ENCODE measurements at regions not wholly inside any gene's neighbourhood (a gene's known extent, or its start where the extent isn't known, plus 50 kb on each side); places are given as distances from the start of the nearest gene placed in this dataset.

GRCh38 chr12:98259693-98260092, 255.7 kb upstream of the TMPO start:
- FAIRE-seq: no peak
- ChIA-PET CTCF (interaction anchor here (1.1 to 4.3 kb wide), 4 partner anchors 14 to 63 kb away, joined by 3 to 20 read pairs (median 8); no protein-coding TSS in a partner anchor), POLR2A (interaction anchor here (0.7 to 3.6 kb wide), 8 partner anchors 14 to 255 kb away, joined by 3 to 18 read pairs (median 4); no protein-coding TSS in a partner anchor), RAD21 (ENCODE audit: unreplicated experiment) (interaction anchor here (0.8 to 3.6 kb wide), 16 partner anchors 8 to 93 kb away, joined by 3 to 43 read pairs (median 3); no protein-coding TSS in a partner anchor), SMC1A (ENCODE audit: uncharacterized antibody, unreplicated experiment) (interaction anchor here (0.7 to 8.1 kb wide), 26 partner anchors 10 to 100 kb away, joined by 3 to 65 read pairs (median 4); no protein-coding TSS in a partner anchor)
- Histone ChIP-seq H3K9ac (ENCODE audit: control insufficient read depth, insufficient read depth, low read length) (no peak overlapping the region), H3K36me3 (ENCODE audit: control insufficient read depth in 2 of 2, insufficient read depth in 2 of 2, low read length in 1 of 2) (no peaks in the 10 kb centered on the region), H3K4me2 (ENCODE audit: control insufficient read depth, insufficient read depth) (0 out of 2 replicates have a peak overlapping the region, but pooled peaks have one; percentile 35), H3K9me3 (replicated peaks; ENCODE audit: control insufficient read depth, insufficient read depth, low read length) (no peaks in the 10 kb centered on the region; the same call in 2 of the 3 replicates), H4K20me1 (ENCODE audit: control insufficient read depth, insufficient read depth) (no peaks in the 10 kb centered on the region), H3K27me3 (replicated peaks in 1 of 2; ENCODE audit: control insufficient read depth in 2 of 2, insufficient read depth in 2 of 2, low read length in 1 of 2) (no peaks in the 10 kb centered on the region), H3K27ac (ENCODE audit: control insufficient read depth, insufficient read depth) (no peak overlapping the region; the same call in 1 of the 2 replicates), H3K4me3 (no peak overlapping the region), H2AFZ (ENCODE audit: control insufficient read depth, low read depth, low read length) (no peak overlapping the region), H3K79me2 (ENCODE audit: control insufficient read depth, insufficient read depth, low read length) (no peaks in the 10 kb centered on the region), H3K4me1 (ENCODE audit: control insufficient read depth, insufficient read depth, low read length) (no peaks in the 10 kb centered on the region)
- no TSS peak for BruUV-seq (replicated peaks)
- DNase-seq (ENCODE audit: low read depth, low spot score): peak; percentile 38
- in situ Hi-C loops (cut with MboI) (no loop called here), intact Hi-C loops (cut with micrococcal nuclease; ENCODE audit: unreplicated experiment) (loop anchor here (2.0 to 5.0 kb wide), 3 partner anchors 19 to 1512 kb away; no protein-coding TSS in a partner anchor)
- TF ChIP-seq ZNF24 (IDR thresholded peaks at IDR 0.05): 0 out of 2 replicates have a peak, but pooled peaks have one; percentile 52
- TF ChIP-seq IKZF1 (conservative IDR thresholded peaks at IDR 0.05): peak; percentile 54; the same call in 1 of the 2 replicates
- TF ChIP-seq ATF2 (IDR thresholded peaks at IDR 0.05; ENCODE audit: low read length): peak; percentile 18; the same call in 1 of the 2 replicates
- TF ChIP-seq DPF2 (IDR thresholded peaks at IDR 0.05): peak; percentile 77
- TF ChIP-seq SMARCA5 (IDR thresholded peaks at IDR 0.05): peak; percentile 20; the same call in 1 of the 2 replicates
- TF ChIP-seq MEF2B (IDR thresholded peaks at IDR 0.05; ENCODE audit: partially characterized antibody, poor library complexity, severe bottlenecking): peak; percentile 59
- TF ChIP-seq, protein P1, sequence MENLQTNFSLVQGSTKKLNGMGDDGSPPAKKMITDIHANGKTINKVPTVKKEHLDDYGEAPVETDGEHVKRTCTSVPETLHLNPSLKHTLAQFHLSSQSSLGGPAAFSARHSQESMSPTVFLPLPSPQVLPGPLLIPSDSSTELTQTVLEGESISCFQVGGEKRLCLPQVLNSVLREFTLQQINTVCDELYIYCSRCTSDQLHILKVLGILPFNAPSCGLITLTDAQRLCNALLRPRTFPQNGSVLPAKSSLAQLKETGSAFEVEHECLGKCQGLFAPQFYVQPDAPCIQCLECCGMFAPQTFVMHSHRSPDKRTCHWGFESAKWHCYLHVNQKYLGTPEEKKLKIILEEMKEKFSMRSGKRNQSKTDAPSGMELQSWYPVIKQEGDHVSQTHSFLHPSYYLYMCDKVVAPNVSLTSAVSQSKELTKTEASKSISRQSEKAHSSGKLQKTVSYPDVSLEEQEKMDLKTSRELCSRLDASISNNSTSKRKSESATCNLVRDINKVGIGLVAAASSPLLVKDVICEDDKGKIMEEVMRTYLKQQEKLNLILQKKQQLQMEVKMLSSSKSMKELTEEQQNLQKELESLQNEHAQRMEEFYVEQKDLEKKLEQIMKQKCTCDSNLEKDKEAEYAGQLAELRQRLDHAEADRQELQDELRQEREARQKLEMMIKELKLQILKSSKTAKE (IDR thresholded peaks at IDR 0.05; ENCODE audit: low read depth, poor library complexity, severe bottlenecking): peak; percentile 44
- TF ChIP-seq, protein P2, sequence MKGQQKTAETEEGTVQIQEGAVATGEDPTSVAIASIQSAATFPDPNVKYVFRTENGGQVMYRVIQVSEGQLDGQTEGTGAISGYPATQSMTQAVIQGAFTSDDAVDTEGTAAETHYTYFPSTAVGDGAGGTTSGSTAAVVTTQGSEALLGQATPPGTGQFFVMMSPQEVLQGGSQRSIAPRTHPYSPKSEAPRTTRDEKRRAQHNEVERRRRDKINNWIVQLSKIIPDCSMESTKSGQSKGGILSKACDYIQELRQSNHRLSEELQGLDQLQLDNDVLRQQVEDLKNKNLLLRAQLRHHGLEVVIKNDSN (IDR thresholded peaks at IDR 0.05; ENCODE audit: borderline replicate concordance, extremely low read length, insufficient read depth, low read depth, low read length): no peak
- TF ChIP-seq MTA2 (IDR thresholded peaks at IDR 0.05; ENCODE audit: low read depth): peak; percentile 76; the same call in 1 of the 2 replicates
- TF ChIP-seq, protein P3, sequence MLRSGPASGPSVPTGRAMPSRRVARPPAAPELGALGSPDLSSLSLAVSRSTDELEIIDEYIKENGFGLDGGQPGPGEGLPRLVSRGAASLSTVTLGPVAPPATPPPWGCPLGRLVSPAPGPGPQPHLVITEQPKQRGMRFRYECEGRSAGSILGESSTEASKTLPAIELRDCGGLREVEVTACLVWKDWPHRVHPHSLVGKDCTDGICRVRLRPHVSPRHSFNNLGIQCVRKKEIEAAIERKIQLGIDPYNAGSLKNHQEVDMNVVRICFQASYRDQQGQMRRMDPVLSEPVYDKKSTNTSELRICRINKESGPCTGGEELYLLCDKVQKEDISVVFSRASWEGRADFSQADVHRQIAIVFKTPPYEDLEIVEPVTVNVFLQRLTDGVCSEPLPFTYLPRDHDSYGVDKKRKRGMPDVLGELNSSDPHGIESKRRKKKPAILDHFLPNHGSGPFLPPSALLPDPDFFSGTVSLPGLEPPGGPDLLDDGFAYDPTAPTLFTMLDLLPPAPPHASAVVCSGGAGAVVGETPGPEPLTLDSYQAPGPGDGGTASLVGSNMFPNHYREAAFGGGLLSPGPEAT (IDR thresholded peaks at IDR 0.05; ENCODE audit: low read depth): peak; percentile 39; the same call in 1 of the 2 replicates
- TF ChIP-seq SPI1 (IDR thresholded peaks at IDR 0.05; ENCODE audit: borderline replicate concordance, insufficient read depth, low read depth, low read length): peak; percentile 76
- TF ChIP-seq POLR2AphosphoS2 (IDR thresholded peaks at IDR 0.05; ENCODE audit: low read depth, low read length): no peak
- TF ChIP-seq IKZF2 (IDR thresholded peaks at IDR 0.05): peak; percentile 55 to 57; a peak in 3 of 4 replicates
- TF ChIP-seq PAX8 (IDR thresholded peaks at IDR 0.05): 0 out of 2 replicates have a peak, but pooled peaks have one; percentile 59
- TF ChIP-seq MEF2A (IDR thresholded peaks at IDR 0.05; ENCODE audit: insufficient read depth, low read depth, low read length): no peak
- peak; percentile 79 for ATAC-seq
- 69% methylated on average over 5 of the region's 5 CpGs for WGBS (ENCODE audit: insufficient coverage, insufficient replicate concordance, low lambda C conversion rate, missing lambda C conversion rate)
